HG03159 (cell line): ENCODE measurements at regions not wholly inside any gene's neighbourhood (a gene's known extent, or its start where the extent isn't known, plus 50 kb on each side); places are given as distances from the start of the nearest gene placed in this dataset.
"Not testable (repeated sequence)": the region's sequence is repeated elsewhere in the genome, so short reads cannot be mapped to it uniquely, and the experiment has no call there.

Experiments
- ATAC-seq: cut with Tn5 transposase; IDR thresholded peaks from one replicate; pipeline ENCODE4 v1.9.1; 2021; ENCODE audit warnings: mild to moderate bottlenecking, moderate library complexity; ENCODE audit not compliant: unreplicated experiment

GRCh38 chr12:25615119-25615518 lies 62.0 kb upstream of the LMNTD1 start:
- ATAC-seq = no peak

- ATAC-seq = no peak
Measured at GRCh38 chr12:25616286-25616685, 63.2 kb upstream of the LMNTD1 start.

- no peak for ATAC-seq
Measured at GRCh38 chr12:25617991-25618390, 64.9 kb upstream of the LMNTD1 start.

- no peak for ATAC-seq
Measured at GRCh38 chr12:25623816-25624215, 70.7 kb upstream of the LMNTD1 start.

GRCh38 chr12:25625146-25625545 lies 72.1 kb upstream of the LMNTD1 start:
- ATAC-seq = no peak

- no peak for ATAC-seq
Measured at GRCh38 chr12:25629341-25629740, 76.3 kb upstream of the LMNTD1 start.

- not testable (repeated sequence) for ATAC-seq
Measured at GRCh38 chr12:25630735-25631515, 77.8 kb upstream of the LMNTD1 start.

GRCh38 chr12:25633149-25633548 lies 80.1 kb upstream of the LMNTD1 start:
- not testable (repeated sequence) for ATAC-seq

GRCh38 chr12:25637752-25638151 lies 84.7 kb upstream of the LMNTD1 start:
- ATAC-seq = no peak

- no peak for ATAC-seq
Measured at GRCh38 chr12:25639406-25639805, 86.3 kb upstream of the LMNTD1 start.

- ATAC-seq = no peak
Measured at GRCh38 chr12:25644979-25645378, 91.9 kb upstream of the LMNTD1 start.

GRCh38 chr12:25645427-25645826 lies 92.3 kb upstream of the LMNTD1 start:
- ATAC-seq = no peak

GRCh38 chr12:25651931-25652330 lies 98.8 kb upstream of the LMNTD1 start:
- no peak for ATAC-seq

GRCh38 chr12:25652371-25652770 lies 99.3 kb upstream of the LMNTD1 start:
- no peak for ATAC-seq

- ATAC-seq = no peak
Measured at GRCh38 chr12:25653487-25654175, 100.5 kb upstream of the LMNTD1 start.

- ATAC-seq = no peak
Measured at GRCh38 chr12:25655702-25656101, 102.6 kb upstream of the LMNTD1 start.

GRCh38 chr12:25659621-25660020 lies 106.5 kb upstream of the LMNTD1 start:
- ATAC-seq = no peak

GRCh38 chr12:25670076-25671055 lies 117.3 kb upstream of the LMNTD1 start:
- ATAC-seq = no peak

GRCh38 chr12:25675808-25676207 lies 122.7 kb upstream of the LMNTD1 start:
- no peak for ATAC-seq

- no peak for ATAC-seq
Measured at GRCh38 chr12:25677232-25677937, 124.3 kb upstream of the LMNTD1 start.

GRCh38 chr12:25681580-25681979 lies 128.5 kb upstream of the LMNTD1 start:
- ATAC-seq = no peak
